ENCODE measurements at regions not wholly inside any gene's neighbourhood (a gene's known extent, or its start where the extent isn't known, plus 50 kb on each side); places are given as distances from the start of the nearest gene placed in this dataset.

- FAIRE-seq (no peak), DNase-seq (ENCODE audit: extremely low read depth in 1 of 4, low spot score in 3 of 4) (no peak), ATAC-seq (no peak)
- Histone ChIP-seq H3K79me2 (ENCODE audit: control insufficient read depth, insufficient read depth, low read length) (no peaks in the 10 kb centered on the region), H4K20me1 (replicated peaks; ENCODE audit: control insufficient read depth, insufficient read depth, low read length) (no peaks in the 10 kb centered on the region), H3K4me2 (ENCODE audit: insufficient read depth, low read length) (no peak overlapping the region), H3K27me3 (ENCODE audit: control insufficient read depth in 2 of 2, insufficient read depth in 2 of 2, low read length in 2 of 2) (no peaks in the 10 kb centered on the region), H3K4me1 (replicated peaks in 1 of 2; ENCODE audit: control insufficient read depth in 2 of 2, insufficient read depth in 2 of 2, low read length in 2 of 2) (no peaks in the 10 kb centered on the region), H2AFZ (ENCODE audit: low read depth, low read length) (no peak overlapping the region), H3K36me3 (ENCODE audit: control insufficient read depth, insufficient read depth, low read length) (no peaks in the 10 kb centered on the region), H3K4me3 (no peak overlapping the region), H3K27ac (ENCODE audit: extremely low read depth, low read depth, low read length) (no peak overlapping the region), H3K9me3 (replicated peaks; ENCODE audit: control insufficient read depth, insufficient read depth, low read depth, low read length) (no peaks in the 10 kb centered on the region; the same call in 1 of the 2 replicates), H3K9ac (ENCODE audit: insufficient read depth in 1 of 2, low read depth in 2 of 2, low read length in 2 of 2) (no peak overlapping the region), H3K9me1 (ENCODE audit: control insufficient read depth, insufficient read depth, low read length) (peaks cover 2% of the 10 kb centered on the region)
- 0% methylated on average over 1 of the region's 1 CpG for WGBS (ENCODE audit: insufficient coverage, low coverage, missing lambda C conversion rate)
- ChIA-PET POLR2A (no interaction called here), CTCF (ENCODE audit: low intra/inter-chr PET ratio) (no interaction called here)
- intact Hi-C loops (cut with micrococcal nuclease) (no loop called here), in situ Hi-C loops (cut with MboI) (no loop called here)
- no TSS peak for BruUV-seq (replicated peaks)
- TF ChIP-seq ZNF174 (CRISPR knock-in tag; IDR thresholded peaks at IDR 0.05) (no peak), ZBTB9 (CRISPR knock-in tag; IDR thresholded peaks at IDR 0.05) (no peak), HSF4 (CRISPR knock-in tag; IDR thresholded peaks at IDR 0.05; ENCODE audit: borderline replicate concordance) (no peak), CREB1 (IDR thresholded peaks at IDR 0.05) (no peak), CREB1 (CRISPR knock-in tag; IDR thresholded peaks at IDR 0.05) (no peak), ZNF197 (CRISPR knock-in tag; IDR thresholded peaks at IDR 0.05; ENCODE audit: low read depth) (no peak), THAP7 (CRISPR knock-in tag; IDR thresholded peaks at IDR 0.05) (no peak), IRF1 (CRISPR knock-in tag; IDR thresholded peaks at IDR 0.05; ENCODE audit: borderline replicate concordance) (no peak), USF1 (CRISPR knock-in tag; IDR thresholded peaks at IDR 0.05) (no peak), GABPA (tag; conservative IDR thresholded peaks at IDR 0.05; ENCODE audit: low read depth) (no peak)
Observed at GRCh38 chr1:238306411-238306810, 415.7 kb upstream of the ZP4 start.

Data from K562 (cell line).